ENCODE measurements at regions not wholly inside any gene's neighbourhood (a gene's known extent, or its start where the extent isn't known, plus 50 kb on each side); places are given as distances from the start of the nearest gene placed in this dataset.
A peak's percentile ranks its signal among the peaks of the same experiment; 100 is the strongest.

GRCh38 chr16:79295746-79296145 lies 304.8 kb downstream of the MAF start:
- no peak for DNase-seq

- DNase-seq = no peak
Measured at GRCh38 chr16:79295162-79295561, 305.4 kb downstream of the MAF start.

DNA sequence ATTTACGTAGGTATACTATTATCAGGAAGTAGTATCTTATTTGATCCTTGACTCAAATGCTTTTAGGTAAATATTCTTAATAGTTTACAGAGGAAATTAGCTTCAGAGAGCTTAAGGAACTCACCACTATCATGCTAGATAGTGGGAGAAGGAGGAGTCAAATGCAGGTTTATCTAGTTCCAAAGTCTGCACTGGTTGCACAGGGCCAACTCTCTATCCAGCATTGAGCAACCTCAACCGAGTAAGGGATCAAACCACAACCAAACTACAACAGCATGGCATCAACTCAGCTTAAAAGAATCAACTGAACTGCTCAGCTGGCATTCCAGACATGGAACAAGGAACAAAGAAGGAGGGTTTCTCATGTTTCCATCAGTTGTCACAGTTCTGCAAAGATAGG lies 306.0 kb downstream of the MAF start:
- DNase-seq = no peak

DNA sequence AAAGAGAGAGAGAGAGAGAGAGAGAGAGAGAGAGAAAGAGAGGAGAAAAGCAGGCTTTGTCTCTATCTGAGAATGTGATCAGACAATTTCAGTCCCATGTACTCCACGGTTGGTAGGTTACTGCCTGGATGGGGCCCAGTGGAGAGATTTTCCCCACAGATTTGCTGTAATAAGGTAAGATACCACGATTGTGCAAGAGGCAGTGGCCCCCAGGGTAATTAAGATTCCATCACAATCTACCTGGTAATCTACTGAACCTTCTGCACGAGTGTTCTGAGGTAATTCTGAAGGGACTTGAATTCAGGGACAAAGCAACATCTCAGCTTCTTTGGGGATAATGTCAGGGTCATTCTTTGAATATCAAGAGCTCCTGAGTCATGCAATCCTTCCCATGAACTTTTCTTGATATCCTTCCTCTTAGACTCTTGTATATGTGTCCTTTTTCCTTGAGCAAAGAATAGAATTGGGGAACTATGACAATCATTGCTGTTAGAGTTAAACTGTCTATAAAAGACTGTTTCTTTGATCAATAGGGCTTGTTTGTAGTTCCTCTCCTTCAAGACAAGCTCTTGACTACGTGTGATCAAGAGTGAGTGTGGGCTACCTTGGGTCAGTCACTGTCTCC lies 306.6 kb downstream of the MAF start:
- no peak for DNase-seq

DNA sequence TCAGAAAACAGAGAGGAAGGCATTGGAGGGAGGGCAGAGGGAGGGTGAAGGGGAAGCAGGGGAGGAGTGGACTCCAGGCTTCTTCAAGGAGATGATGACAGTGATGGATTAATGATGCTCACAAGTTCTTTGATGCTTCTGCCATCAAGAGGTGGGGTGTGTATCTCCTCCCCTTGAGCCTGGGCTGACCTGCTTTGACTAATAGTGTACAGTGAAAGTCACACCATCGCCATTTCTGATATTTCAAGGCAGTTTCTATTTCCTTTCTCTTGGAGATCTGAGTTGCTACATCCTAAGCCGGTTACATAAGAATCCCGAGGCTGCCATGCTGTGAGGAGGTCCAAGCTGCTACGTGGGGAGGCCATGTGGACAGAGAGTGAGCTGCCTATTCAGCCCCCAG lies 312.5 kb downstream of the MAF start:
- DNase-seq = no peak

GRCh38 chr16:79287424-79287917 lies 313.1 kb downstream of the MAF start:
- no peak for DNase-seq

GRCh38 chr16:79286646-79287423 lies 313.7 kb downstream of the MAF start:
- DNase-seq = peak; percentile 82

DNA sequence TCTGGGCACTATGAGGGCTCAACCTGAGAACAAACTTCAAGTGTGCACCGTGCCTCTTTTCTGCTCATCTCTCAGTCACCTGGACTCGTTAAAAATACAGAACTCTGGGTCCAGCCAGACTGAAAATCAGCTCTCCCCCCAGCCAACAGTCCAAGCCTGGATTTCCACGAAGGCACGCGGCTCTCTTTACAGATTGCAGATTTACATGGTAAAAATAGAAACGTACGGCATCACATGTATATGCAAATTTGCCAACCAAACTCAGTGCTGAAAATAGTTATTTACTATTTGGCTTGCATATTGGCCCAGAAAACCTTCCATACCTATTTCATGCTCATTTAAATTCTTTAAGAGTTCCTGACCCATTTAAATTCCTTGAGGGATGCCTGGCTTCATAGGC lies 315.8 kb downstream of the MAF start:
- DNase-seq = no peak

- no peak for DNase-seq
Measured at GRCh38 chr16:79283578-79283977, 317.0 kb downstream of the MAF start.

- DNase-seq = no peak
Measured at GRCh38 chr16:79282806-79283205, 317.7 kb downstream of the MAF start.

GRCh38 chr16:79278506-79278905 lies 322.0 kb downstream of the MAF start:
- DNase-seq = no peak

DNA sequence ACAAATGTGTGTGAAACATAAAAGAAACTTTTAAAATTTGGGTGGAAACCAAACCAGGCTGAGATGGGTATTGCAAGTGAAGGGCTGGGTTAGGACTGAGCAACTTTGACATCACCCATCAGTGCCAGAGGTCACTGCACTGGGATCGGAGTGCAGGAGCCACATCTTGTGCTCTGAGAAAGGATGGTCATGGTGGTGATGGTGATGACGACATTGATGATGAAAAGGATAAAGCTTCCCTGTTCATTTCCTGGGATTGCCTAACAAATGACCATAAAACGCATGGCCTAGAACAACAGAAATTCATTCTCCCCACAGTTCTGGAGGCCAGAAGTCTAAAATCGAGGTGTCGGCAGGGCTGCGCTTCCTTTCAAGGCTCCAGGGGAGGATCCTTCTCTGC lies 324.0 kb downstream of the MAF start:
- DNase-seq = no peak

DNA sequence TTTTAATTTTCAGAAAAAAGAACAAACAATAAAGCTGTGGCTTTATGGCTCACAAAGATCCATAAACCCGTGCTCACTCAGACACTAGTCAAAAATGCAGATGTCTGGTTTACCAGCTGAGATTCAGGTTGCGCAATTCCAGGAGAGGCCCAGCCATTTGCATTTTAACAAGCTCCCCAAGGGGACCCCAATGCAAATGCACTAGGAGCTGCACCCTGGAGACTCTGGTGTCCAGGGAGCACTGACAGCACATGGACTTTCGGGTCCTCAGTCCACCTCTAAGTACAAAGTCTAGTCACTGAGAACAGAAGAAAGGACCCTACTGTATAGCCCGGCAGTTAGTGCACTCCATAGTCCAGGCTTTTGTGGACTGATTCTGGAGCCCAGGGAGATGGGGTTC lies 326.3 kb downstream of the MAF start:
- no peak for DNase-seq

- no peak for DNase-seq
Measured at GRCh38 chr16:79272141-79272577, 328.4 kb downstream of the MAF start.

DNA sequence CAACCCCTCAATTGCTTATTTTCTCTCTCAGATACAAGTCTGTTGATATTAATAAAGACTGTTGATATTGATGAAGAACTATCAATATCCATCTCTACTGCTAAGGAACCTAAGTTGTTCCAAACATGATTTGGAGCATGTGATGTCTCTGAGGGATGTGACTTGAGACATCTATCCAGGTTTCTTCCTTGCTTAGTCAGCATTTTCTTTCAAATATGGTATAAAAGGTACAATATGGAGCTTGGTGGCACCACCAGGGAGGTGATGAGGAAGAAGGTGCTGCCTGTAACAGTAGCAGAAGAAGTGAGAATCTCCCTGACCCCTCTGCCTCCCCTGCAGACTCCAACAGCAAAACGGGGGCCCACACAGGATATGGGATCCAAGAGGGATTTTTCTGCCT lies 329.0 kb downstream of the MAF start:
- no peak for DNase-seq

DNA sequence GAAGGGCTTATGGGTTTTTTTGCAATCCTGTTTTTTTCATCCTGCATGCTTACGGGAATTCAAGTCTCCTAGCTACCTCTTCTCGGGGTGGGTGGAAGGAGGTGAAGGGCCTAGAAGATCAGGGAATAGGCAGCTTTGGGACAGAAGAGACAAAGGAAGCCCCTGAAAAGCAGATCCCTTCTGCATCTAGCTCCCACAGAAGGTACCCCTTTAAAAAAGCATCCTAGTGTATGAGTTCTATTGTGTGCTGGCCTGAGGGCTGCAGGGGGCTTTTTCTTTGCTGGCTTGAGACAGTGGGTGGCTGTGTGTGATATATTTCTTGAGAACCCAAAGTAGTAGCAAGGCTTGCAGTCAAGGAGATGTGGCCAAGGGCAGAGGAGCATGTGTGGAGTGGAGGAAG lies 330.5 kb downstream of the MAF start:
- DNase-seq = no peak

GRCh38 chr16:79269211-79269863 lies 331.2 kb downstream of the MAF start:
- DNase-seq = no peak

DNA sequence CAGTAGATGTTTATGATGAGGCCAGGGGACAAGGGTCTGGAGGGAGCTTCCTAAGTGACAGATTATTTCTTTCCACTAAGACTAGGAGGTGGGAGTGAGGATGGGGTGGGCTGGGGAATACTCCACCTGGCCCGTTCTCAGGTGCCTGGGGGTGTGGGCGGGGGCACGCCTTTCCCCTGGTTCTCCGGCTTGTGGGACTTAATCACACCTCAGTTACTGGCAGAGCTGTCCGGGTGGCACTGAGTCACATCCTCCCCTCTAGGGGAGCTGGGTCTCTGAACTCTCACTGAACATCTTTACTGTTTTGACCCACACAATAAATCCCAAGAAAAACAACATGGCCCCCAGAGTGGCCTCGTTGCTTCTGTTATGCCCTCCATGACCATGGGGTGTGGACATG lies 332.8 kb downstream of the MAF start:
- no peak for DNase-seq

DNA sequence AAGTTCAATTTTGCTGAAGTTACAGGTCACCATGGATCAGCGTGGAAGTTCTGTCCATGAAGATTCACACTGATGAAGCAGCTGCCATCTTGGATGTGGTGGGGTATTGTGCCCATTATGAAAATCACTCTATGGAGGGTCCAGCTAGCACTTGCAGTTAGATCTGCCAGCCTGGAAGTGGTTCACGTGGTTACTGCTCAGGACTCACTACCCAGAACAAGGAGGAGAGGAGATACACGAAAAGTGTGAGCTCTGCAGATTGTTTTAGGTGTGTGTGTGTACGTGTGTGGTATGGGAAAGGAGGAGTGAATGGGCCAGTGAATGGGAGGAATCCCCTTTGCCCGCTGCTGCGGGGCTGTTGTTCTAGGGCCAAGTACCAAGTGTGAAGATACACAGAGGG lies 333.4 kb downstream of the MAF start:
- no peak for DNase-seq

DNA sequence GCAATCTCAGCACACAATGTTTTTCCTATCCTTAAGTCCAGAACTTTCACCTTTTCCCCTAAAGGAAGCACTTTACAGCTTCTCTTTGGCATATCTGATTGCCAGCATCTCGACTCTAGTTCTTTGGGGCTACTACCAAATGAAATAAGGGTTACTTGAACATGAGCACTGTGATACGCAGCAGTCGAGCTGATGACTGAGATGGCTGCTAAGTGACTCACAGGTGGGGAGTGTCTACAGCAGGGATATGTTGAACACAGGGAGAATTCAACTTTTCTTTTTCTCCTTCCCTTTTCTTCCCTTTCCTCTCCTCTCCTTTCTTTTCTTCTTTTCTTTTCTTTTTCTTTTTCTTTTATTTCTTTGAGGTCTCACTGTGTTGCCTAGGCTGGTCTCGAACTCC lies 334.8 kb downstream of the MAF start:
- DNase-seq = no peak

GRCh38 chr16:79265196-79265595 lies 335.3 kb downstream of the MAF start:
- DNase-seq = no peak

DNA sequence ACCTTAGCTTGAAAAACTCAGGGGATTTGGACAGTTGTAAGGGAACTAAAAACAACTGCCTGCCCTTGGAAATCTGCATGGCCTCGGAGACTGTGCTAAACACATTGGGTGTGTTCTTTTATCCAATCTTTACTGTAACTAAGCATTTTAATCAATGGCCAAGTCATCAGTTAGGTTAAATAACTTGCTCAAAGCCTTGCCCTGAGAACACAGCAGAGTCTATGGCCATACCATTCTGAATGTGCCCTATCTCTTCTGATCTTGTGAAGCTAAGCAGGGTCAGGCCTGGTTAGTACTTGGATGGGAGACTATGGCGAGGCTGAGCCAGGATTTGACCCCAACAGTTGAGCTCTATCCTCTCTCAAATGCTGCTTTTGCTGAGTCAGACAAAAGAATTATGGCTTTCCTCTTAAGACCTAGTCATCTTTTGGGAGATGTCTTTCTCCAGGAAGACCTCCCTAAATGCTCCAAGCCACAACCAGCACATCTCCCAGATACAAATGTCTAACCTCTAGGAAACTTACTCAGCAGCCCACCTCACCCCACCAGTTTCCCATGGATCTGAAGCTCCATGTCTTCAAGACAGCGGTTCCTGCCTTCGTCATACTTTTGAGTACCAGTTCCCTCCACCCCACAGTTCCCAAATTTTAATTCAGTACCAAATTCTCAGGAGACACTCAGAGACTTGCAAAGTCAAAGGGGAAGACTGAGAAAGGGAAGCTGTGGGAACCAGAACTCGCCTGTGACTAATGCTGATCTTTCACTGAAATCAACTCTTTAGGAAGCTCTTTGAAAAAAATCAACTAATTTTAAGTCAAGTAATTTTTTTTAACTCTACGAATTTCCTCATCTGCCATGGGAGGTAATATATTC lies 336.1 kb downstream of the MAF start:
- DNase-seq = peak; percentile 1

GRCh38 chr16:79263425-79263824 lies 337.1 kb downstream of the MAF start:
- DNase-seq = no peak
